Activated CD8-positive, alpha-beta memory T cell treated with anti-CD3 and anti-CD28 coated beads, Interleukin-2, amount 50 U/mL, for 24 hours (primary cell): ENCODE measurements at regions not wholly inside any gene's neighbourhood (a gene's known extent, or its start where the extent isn't known, plus 50 kb on each side); places are given as distances from the start of the nearest gene placed in this dataset.

Experiments used
- DNase-seq: peaks from one replicate; pipeline ENCODE4 v3.0.0-alpha.2; 2020; ENCODE audit errors: extremely low read depth

GRCh38 chr6:44606504-44606903 is 219.0 kb downstream of the CDC5L start:
- no peak for DNase-seq

GRCh38 chr6:44606976-44607375 is 219.5 kb downstream of the CDC5L start:
- no peak for DNase-seq

- no peak for DNase-seq
Observed at GRCh38 chr6:44608175-44608574, 220.7 kb downstream of the CDC5L start.

- no peak for DNase-seq
Observed at GRCh38 chr6:44609051-44609612, 221.6 kb downstream of the CDC5L start.

- DNase-seq: no peak
Observed at GRCh38 chr6:44614396-44614795, 226.9 kb downstream of the CDC5L start.

- DNase-seq: no peak
Observed at GRCh38 chr6:44615621-44616020, 228.1 kb downstream of the CDC5L start.

- no peak for DNase-seq
Observed at GRCh38 chr6:44617416-44617815, 229.9 kb downstream of the CDC5L start.

- no peak for DNase-seq
Observed at GRCh38 chr6:44618371-44618770, 230.9 kb downstream of the CDC5L start.

GRCh38 chr6:44620922-44621321 is 233.4 kb downstream of the CDC5L start:
- DNase-seq: no peak

GRCh38 chr6:44621846-44622245 is 234.3 kb downstream of the CDC5L start:
- no peak for DNase-seq

GRCh38 chr6:44622555-44622954 is 235.0 kb downstream of the CDC5L start:
- DNase-seq: no peak

- DNase-seq: no peak
Observed at GRCh38 chr6:44622956-44623355, 235.4 kb downstream of the CDC5L start.

GRCh38 chr6:44624226-44624625 is 236.7 kb downstream of the CDC5L start:
- DNase-seq: no peak

GRCh38 chr6:44624936-44625573 is 237.5 kb downstream of the CDC5L start:
- DNase-seq: no peak

GRCh38 chr6:44625996-44626395 is 238.5 kb downstream of the CDC5L start:
- no peak for DNase-seq

GRCh38 chr6:44626616-44627015 is 239.1 kb downstream of the CDC5L start:
- no peak for DNase-seq

GRCh38 chr6:44627091-44627882 is 239.8 kb downstream of the CDC5L start:
- no peak for DNase-seq

- no peak for DNase-seq
Observed at GRCh38 chr6:44627883-44628271, 240.4 kb downstream of the CDC5L start.

GRCh38 chr6:44628347-44628746 is 240.8 kb downstream of the CDC5L start:
- DNase-seq: no peak

- no peak for DNase-seq
Observed at GRCh38 chr6:44629636-44630035, 242.1 kb downstream of the CDC5L start.

- DNase-seq: no peak
Observed at GRCh38 chr6:44630125-44631028, 242.9 kb downstream of the CDC5L start.

- no peak for DNase-seq
Observed at GRCh38 chr6:44631968-44632367, 244.5 kb downstream of the CDC5L start.
